ENCODE measurements at regions not wholly inside any gene's neighbourhood (a gene's known extent, or its start where the extent isn't known, plus 50 kb on each side); places are given as distances from the start of the nearest gene placed in this dataset.

DNA sequence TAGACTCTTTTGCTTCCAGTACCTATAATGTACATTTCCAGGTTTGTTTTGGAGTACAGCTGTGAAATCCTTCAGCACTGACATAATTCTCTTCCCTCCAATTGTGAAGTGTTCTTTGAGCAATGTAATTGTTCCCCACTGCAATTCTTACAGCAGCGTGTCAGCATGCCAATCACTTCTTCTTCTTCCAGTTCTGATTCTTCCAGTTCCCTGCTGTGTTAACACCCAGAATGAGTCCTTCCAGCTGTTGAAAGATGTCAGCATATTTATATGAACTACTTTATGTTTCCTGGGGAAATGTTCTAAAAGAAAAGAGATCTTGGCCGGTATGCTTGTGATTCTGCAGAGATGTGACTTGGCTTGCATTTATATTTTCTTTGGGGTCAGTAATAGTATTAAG, 213.9 kb downstream of the UNC5CL start:
- H3K36me3 ChIP-seq (ENCODE audit: control insufficient read depth, insufficient read depth, low read length), result no peaks in the 10 kb centered on the region
- no peak for FAIRE-seq
- no peak for DNase-seq (ENCODE audit: extremely low read depth in 1 of 4, low spot score in 3 of 4)
- ChIA-PET CTCF (ENCODE audit: low intra/inter-chr PET ratio) (no interaction called here), POLR2A (interaction anchor here (1.0 kb wide), 1 partner anchor 10 kb away, joined by 3 read pairs; no protein-coding TSS in a partner anchor)
- no peaks in the 10 kb centered on the region for H3K4me1 ChIP-seq (replicated peaks in 1 of 2; ENCODE audit: control insufficient read depth in 2 of 2, insufficient read depth in 2 of 2, low read length in 2 of 2)
- H4K20me1 ChIP-seq (replicated peaks; ENCODE audit: control insufficient read depth, insufficient read depth, low read length), result no peaks in the 10 kb centered on the region
- no TSS peak for BruUV-seq (replicated peaks)
- no peaks in the 10 kb centered on the region for H3K9me1 ChIP-seq (ENCODE audit: control insufficient read depth, insufficient read depth, low read length)
- no peak overlapping the region for H3K4me3 ChIP-seq
- H3K4me2 ChIP-seq (ENCODE audit: insufficient read depth, low read length), result no peak overlapping the region
- H2AFZ ChIP-seq (ENCODE audit: low read depth, low read length), result no peak overlapping the region
- no peaks in the 10 kb centered on the region for H3K79me2 ChIP-seq (ENCODE audit: control insufficient read depth, insufficient read depth, low read length)
- WGBS (ENCODE audit: insufficient coverage, low coverage, missing lambda C conversion rate), result 0% methylated on average over 2 of the region's 2 CpGs
- ATAC-seq, result no peak
- no peak overlapping the region for H3K27ac ChIP-seq (ENCODE audit: extremely low read depth, low read depth, low read length)
- in situ Hi-C loops (cut with MboI) (loop anchor here (25.0 kb wide), 1 partner anchor 1463 kb away; no protein-coding TSS in a partner anchor), intact Hi-C loops (cut with micrococcal nuclease) (no loop called here)
- H3K27me3 ChIP-seq (ENCODE audit: control insufficient read depth in 2 of 2, insufficient read depth in 2 of 2, low read length in 2 of 2), result peaks cover 2 to 10% of the 10 kb centered on the region in 2 experiments; a peak in 4 of 5 replicates
- no peak overlapping the region for H3K9ac ChIP-seq (ENCODE audit: insufficient read depth in 1 of 2, low read depth in 2 of 2, low read length in 2 of 2)
- no peaks in the 10 kb centered on the region for H3K9me3 ChIP-seq (replicated peaks; ENCODE audit: control insufficient read depth, insufficient read depth, low read depth, low read length)
- no peak for TF ChIP-seq SMARCB1 (IDR thresholded peaks at IDR 0.05; ENCODE audit: insufficient read length, low read depth)
- TF ChIP-seq BRF1 (IDR thresholded peaks at IDR 0.05; ENCODE audit: borderline replicate concordance, extremely low read depth, insufficient read length), result no peak
- no peak for TF ChIP-seq CREBBP (IDR thresholded peaks at IDR 0.05; ENCODE audit: low read depth, low read length)
- no peak for TF ChIP-seq PHF21A (IDR thresholded peaks at IDR 0.05; ENCODE audit: borderline replicate concordance, low read depth)
- TF ChIP-seq, protein P1, sequence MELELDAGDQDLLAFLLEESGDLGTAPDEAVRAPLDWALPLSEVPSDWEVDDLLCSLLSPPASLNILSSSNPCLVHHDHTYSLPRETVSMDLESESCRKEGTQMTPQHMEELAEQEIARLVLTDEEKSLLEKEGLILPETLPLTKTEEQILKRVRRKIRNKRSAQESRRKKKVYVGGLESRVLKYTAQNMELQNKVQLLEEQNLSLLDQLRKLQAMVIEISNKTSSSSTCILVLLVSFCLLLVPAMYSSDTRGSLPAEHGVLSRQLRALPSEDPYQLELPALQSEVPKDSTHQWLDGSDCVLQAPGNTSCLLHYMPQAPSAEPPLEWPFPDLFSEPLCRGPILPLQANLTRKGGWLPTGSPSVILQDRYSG (tag; conservative IDR thresholded peaks at IDR 0.05; ENCODE audit: low read depth), result no peak
- no peak for TF ChIP-seq NCOA6 (IDR thresholded peaks at IDR 0.05)
- TF ChIP-seq, protein P2, sequence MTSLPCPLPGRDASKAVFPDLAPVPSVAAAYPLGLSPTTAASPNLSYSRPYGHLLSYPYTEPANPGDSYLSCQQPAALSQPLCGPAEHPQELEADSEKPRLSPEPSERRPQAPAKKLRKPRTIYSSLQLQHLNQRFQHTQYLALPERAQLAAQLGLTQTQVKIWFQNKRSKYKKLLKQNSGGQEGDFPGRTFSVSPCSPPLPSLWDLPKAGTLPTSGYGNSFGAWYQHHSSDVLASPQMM (CRISPR knock-in tag; IDR thresholded peaks at IDR 0.05), result no peak
- TF ChIP-seq, protein P3, sequence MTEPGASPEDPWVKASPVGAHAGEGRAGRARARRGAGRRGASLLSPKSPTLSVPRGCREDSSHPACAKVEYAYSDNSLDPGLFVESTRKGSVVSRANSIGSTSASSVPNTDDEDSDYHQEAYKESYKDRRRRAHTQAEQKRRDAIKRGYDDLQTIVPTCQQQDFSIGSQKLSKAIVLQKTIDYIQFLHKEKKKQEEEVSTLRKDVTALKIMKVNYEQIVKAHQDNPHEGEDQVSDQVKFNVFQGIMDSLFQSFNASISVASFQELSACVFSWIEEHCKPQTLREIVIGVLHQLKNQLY (CRISPR knock-in tag; conservative IDR thresholded peaks at IDR 0.05), result no peak
- TF ChIP-seq ELF4 (CRISPR knock-in tag; IDR thresholded peaks at IDR 0.05), result no peak
- no peak for TF ChIP-seq ZNF121 (CRISPR knock-in tag; conservative IDR thresholded peaks at IDR 0.05)
- no peak for TF ChIP-seq E2F3 (CRISPR knock-in tag; IDR thresholded peaks at IDR 0.05)
- no peak for TF ChIP-seq ARID1B (IDR thresholded peaks at IDR 0.05)
- TF ChIP-seq PHF8 (IDR thresholded peaks at IDR 0.05; ENCODE audit: borderline replicate concordance, low read length), result no peak
